Fibroblast of pulmonary artery (primary cell): ENCODE measurements at regions not wholly inside any gene's neighbourhood (a gene's known extent, or its start where the extent isn't known, plus 50 kb on each side); places are given as distances from the start of the nearest gene placed in this dataset.

Source experiments
- DNase-seq: peaks from one replicate; pipeline ENCODE4 v3.0.0-alpha.2; 2010; ENCODE audit warnings: low read depth
- H3K4me3 ChIP-seq: replicated peaks from 2 replicates; pipeline ENCODE4 v1.5.1; 2011; ENCODE audit warnings: low read depth, mild to moderate bottlenecking, control low read depth, low read length, moderate library complexity
- TF ChIP-seq, protein P1 (sequence below): IDR thresholded peaks from 2 replicates; pipeline ENCODE4 v1.5.1; 2011; ENCODE audit warnings: mild to moderate bottlenecking, control low read depth, low read length, inconsistent platforms; ENCODE audit errors: missing control alignments

GRCh38 chr9:95778957-95779356 lies 96.5 kb upstream of the ERCC6L2 start:
- DNase-seq: peak; percentile 80
- TF ChIP-seq, protein P1, sequence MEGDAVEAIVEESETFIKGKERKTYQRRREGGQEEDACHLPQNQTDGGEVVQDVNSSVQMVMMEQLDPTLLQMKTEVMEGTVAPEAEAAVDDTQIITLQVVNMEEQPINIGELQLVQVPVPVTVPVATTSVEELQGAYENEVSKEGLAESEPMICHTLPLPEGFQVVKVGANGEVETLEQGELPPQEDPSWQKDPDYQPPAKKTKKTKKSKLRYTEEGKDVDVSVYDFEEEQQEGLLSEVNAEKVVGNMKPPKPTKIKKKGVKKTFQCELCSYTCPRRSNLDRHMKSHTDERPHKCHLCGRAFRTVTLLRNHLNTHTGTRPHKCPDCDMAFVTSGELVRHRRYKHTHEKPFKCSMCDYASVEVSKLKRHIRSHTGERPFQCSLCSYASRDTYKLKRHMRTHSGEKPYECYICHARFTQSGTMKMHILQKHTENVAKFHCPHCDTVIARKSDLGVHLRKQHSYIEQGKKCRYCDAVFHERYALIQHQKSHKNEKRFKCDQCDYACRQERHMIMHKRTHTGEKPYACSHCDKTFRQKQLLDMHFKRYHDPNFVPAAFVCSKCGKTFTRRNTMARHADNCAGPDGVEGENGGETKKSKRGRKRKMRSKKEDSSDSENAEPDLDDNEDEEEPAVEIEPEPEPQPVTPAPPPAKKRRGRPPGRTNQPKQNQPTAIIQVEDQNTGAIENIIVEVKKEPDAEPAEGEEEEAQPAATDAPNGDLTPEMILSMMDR: no peak
- H3K4me3 ChIP-seq: no peak overlapping the region

GRCh38 chr9:95777136-95777535 lies 98.4 kb upstream of the ERCC6L2 start:
- no peak for DNase-seq
- H3K4me3 ChIP-seq: no peak overlapping the region
- TF ChIP-seq, protein P1: no peak

DNA sequence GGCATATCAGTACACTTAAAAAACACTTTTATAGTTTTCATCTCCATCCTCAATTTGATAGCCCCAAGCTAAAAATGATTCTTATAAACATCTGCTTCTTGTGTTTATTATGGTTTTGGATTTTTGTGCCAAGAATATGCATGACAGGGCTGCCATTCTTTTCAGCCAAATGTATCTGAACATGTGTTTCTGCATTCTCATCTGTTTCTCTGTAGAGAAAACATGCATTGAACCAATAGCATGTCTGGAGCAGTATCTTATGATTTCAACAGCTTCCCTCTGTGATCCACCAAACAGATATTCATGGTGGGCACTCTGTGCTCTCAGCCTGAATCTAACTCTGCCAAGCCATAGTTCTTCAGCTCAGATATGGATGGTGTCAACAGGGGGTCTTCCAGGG lies 99.3 kb upstream of the ERCC6L2 start:
- no peak overlapping the region for H3K4me3 ChIP-seq
- DNase-seq: no peak
- TF ChIP-seq, protein P1: no peak

DNA sequence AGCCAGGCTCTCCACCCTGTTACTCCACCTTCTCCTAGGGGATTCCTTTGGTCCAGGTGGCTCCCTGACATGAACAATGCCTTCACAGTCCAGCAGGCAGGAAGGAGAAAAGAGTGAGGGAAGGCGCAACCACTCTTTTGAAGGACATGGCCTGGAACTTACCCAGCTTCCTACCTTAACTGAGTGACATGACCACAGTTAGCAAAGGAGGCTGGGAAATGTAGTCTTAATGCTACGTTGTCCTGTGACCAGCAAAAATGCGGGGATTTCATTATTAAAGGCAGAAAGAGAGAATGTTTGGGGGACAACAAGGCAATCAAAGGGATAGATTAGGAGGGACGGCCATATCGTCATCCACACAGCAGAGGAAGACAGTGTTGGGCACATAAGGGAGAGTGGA lies 100.3 kb upstream of the ERCC6L2 start:
- no peak overlapping the region for H3K4me3 ChIP-seq
- DNase-seq: no peak
- TF ChIP-seq, protein P1: no peak

- no peak for DNase-seq
- TF ChIP-seq, protein P1: no peak
- H3K4me3 ChIP-seq: no peak overlapping the region
Measured at GRCh38 chr9:95773053-95773418, 102.5 kb upstream of the ERCC6L2 start.

- DNase-seq: peak; percentile 55
- H3K4me3 ChIP-seq: no peak overlapping the region
- TF ChIP-seq, protein P1: no peak
Measured at GRCh38 chr9:95772320-95773052, 103.0 kb upstream of the ERCC6L2 start.

DNA sequence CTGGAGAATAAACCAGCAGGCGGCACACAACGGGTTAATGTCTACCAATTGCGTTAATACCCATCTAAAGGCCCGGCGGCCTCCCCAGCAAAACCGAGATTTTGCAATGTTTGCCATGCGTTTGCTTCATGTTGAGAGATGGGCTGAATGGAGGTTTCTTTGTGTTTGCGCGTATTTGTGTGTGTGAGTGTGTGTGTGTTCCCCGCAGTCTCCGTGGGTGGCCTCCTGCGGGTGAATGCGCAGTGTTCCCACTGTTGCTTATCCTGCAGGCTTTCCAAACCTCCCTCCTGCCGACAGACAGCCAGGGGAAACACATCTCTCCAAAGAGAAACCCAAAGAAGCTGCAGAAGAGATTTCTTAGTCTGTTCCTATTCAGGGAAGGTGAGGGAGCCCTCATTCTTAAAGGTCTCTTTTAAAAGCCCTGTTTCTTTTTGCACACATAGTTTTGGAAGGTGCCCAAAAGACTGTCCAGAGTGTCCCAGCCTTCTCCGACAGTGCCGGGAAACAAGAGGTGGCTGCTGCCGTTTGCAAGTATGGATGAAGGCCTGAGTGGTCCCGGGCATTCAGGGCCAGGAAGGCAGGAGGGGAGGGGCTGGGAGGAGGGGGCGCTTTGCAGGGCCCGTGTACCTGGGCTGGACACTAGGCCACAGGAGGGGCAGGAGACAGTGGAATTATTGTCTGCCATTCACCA lies 103.8 kb upstream of the ERCC6L2 start:
- TF ChIP-seq, protein P1: no peak
- peak; percentile 61 for DNase-seq
- H3K4me3 ChIP-seq: no peak overlapping the region
